DMS53 (cell line): ENCODE measurements at regions not wholly inside any gene's neighbourhood (a gene's known extent, or its start where the extent isn't known, plus 50 kb on each side); places are given as distances from the start of the nearest gene placed in this dataset.
A peak's percentile ranks its signal among the peaks of the same experiment; 100 is the strongest.

Experiments
- DNase-seq: peaks from one replicate; lab custom pipeline; 2025; lab: John Stamatoyannopoulos, UW

- peak; percentile 82 for DNase-seq
Observed at GRCh38 chr3:118817748-118818165, 216.9 kb downstream of the IGSF11 start.

GRCh38 chr3:118818386-118818785, 216.3 kb downstream of the IGSF11 start:
- DNase-seq, result peak; percentile 1

GRCh38 chr3:118823626-118824025, 211.0 kb downstream of the IGSF11 start:
- DNase-seq, result no peak

GRCh38 chr3:118827446-118827845, 207.2 kb downstream of the IGSF11 start:
- no peak for DNase-seq

GRCh38 chr3:118828351-118828750, 206.3 kb downstream of the IGSF11 start:
- DNase-seq, result no peak

GRCh38 chr3:118833075-118833474, 201.6 kb downstream of the IGSF11 start:
- DNase-seq, result no peak

GRCh38 chr3:118838871-118839270, 195.8 kb downstream of the IGSF11 start:
- no peak for DNase-seq

GRCh38 chr3:118842147-118842863, 192.3 kb downstream of the IGSF11 start:
- DNase-seq, result peak; percentile 61

- no peak for DNase-seq
Observed at GRCh38 chr3:118846176-118846575, 188.5 kb downstream of the IGSF11 start.
